Ovary (tissue), 3 donors: ENCODE measurements at regions not wholly inside any gene's neighbourhood (a gene's known extent, or its start where the extent isn't known, plus 50 kb on each side); places are given as distances from the start of the nearest gene placed in this dataset.

ENCODE experiments used
- CTCF ChIP-seq, 3 donors: fragments of 450-650 bp in 2 of 3; fragments of 200-600 bp in 1 of 3; IDR thresholded peaks; one replicate each; pipeline versions ENCODE4 v1.5.1 to v1.8.0; 2016 to 2022; ENCODE audit warnings: antibody characterized with exemption in 3 of 3, mild to moderate bottlenecking in 1 of 3
- EP300 ChIP-seq: sonication (generic); formaldehyde crosslinking; IDR thresholded peaks from one replicate; pipeline ENCODE4 v1.6.1; 2017; ENCODE audit warnings: antibody characterized with exemption
- POLR2A ChIP-seq: fragments of 450-650 bp; IDR thresholded peaks from one replicate; pipeline ENCODE4 v1.6.1; 2017; ENCODE audit warnings: antibody characterized with exemption, mild to moderate bottlenecking, moderate library complexity
- donor health status: DM: no; HTN: no; CAD: no.

- TF ChIP-seq EP300: no peak
- no peak for TF ChIP-seq CTCF (IDR thresholded peaks at IDR 0.05)
- no peak for TF ChIP-seq POLR2A
Observed at GRCh38 chr20:58069796-58070663, 158.4 kb downstream of the ANKRD60 start.
